ENCODE measurements at regions not wholly inside any gene's neighbourhood (a gene's known extent, or its start where the extent isn't known, plus 50 kb on each side); places are given as distances from the start of the nearest gene placed in this dataset.
A peak's percentile ranks its signal among the peaks of the same experiment; 100 is the strongest.
"Not testable (repeated sequence)": the region's sequence is repeated elsewhere in the genome, so short reads cannot be mapped to it uniquely, and the experiment has no call there.

DNA sequence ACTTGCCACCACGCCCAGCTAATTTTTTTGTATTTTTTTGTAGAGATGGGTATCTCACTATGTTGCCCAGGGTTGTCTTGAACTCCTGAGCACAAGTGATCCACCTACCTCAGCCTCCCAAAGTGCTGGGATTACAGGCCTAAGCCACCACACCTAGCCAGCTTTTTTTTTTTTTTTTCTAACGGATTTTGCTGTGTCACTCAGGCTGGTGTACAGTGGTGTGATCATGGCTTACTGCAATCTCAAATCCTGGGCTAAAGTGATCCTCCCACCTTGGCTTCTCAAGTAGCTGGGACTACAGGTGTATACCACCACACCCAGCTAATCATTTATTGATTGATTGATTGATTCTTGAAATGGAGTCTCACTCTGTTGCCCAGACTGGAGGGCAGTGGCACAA is 106.0 kb upstream of the TRIM24 start:
- TF ChIP-seq, protein P1, sequence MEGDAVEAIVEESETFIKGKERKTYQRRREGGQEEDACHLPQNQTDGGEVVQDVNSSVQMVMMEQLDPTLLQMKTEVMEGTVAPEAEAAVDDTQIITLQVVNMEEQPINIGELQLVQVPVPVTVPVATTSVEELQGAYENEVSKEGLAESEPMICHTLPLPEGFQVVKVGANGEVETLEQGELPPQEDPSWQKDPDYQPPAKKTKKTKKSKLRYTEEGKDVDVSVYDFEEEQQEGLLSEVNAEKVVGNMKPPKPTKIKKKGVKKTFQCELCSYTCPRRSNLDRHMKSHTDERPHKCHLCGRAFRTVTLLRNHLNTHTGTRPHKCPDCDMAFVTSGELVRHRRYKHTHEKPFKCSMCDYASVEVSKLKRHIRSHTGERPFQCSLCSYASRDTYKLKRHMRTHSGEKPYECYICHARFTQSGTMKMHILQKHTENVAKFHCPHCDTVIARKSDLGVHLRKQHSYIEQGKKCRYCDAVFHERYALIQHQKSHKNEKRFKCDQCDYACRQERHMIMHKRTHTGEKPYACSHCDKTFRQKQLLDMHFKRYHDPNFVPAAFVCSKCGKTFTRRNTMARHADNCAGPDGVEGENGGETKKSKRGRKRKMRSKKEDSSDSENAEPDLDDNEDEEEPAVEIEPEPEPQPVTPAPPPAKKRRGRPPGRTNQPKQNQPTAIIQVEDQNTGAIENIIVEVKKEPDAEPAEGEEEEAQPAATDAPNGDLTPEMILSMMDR (IDR thresholded peaks at IDR 0.05; ENCODE audit: low read depth, low read length): no peak
- no peak for DNase-seq (ENCODE audit: low read depth in 2 of 2)
- no peak overlapping the region for H3K4me3 ChIP-seq (replicated peaks in 1 of 2; ENCODE audit: low read depth in 2 of 2, low read length in 2 of 2)

DNA sequence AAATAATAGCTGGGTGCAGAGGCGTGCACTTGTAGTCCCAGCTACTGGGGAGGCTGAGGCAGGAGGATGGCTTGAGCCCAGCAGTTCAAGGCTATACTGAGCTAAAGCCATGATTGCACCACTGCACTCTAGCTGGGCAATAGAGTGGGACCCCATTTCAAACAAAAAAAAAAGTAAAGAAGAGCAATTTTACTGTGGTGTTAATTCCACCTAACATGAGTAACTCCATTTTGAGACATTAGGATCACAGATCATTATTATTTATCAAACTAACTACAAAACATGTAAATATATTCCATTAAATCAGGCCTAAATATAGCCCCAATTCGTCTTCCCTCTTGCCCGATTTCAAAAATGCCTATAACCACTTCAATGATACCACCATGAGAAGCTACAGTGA is 104.8 kb upstream of the TRIM24 start:
- no peak for DNase-seq (ENCODE audit: low read depth in 2 of 2)
- TF ChIP-seq, protein P1 (IDR thresholded peaks at IDR 0.05; ENCODE audit: low read depth, low read length): no peak
- no peak overlapping the region for H3K4me3 ChIP-seq (replicated peaks in 1 of 2; ENCODE audit: low read depth in 2 of 2, low read length in 2 of 2)

DNA sequence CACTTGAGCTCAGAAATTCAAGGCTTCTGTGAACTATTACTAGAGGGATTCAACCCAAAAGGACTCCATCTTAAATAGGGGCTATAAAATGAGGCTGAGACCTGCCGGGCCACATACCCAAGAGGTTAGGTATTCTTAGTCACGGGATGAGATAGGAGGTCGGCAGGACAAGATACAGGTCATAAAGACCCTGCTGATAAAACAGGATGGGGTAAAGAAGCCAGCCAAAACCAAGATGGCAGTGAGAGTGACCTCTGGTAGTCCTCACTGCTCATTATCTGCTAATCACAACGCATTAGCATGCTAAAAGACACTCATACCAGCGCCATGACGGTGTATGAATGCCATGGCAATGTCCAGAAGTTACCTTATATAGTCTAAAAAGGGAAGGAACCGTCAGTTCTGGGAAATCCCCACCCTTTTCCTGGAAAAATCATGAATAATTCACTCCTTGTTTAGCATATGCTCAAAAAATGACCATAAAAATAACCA is 101.2 kb upstream of the TRIM24 start:
- TF ChIP-seq, protein P1 (IDR thresholded peaks at IDR 0.05; ENCODE audit: low read depth, low read length): no peak
- peak in 1 of 2 donors; percentile 15 for DNase-seq (ENCODE audit: low read depth in 2 of 2)
- no peak overlapping the region for H3K4me3 ChIP-seq (replicated peaks in 1 of 2; ENCODE audit: low read depth in 2 of 2, low read length in 2 of 2)

DNA sequence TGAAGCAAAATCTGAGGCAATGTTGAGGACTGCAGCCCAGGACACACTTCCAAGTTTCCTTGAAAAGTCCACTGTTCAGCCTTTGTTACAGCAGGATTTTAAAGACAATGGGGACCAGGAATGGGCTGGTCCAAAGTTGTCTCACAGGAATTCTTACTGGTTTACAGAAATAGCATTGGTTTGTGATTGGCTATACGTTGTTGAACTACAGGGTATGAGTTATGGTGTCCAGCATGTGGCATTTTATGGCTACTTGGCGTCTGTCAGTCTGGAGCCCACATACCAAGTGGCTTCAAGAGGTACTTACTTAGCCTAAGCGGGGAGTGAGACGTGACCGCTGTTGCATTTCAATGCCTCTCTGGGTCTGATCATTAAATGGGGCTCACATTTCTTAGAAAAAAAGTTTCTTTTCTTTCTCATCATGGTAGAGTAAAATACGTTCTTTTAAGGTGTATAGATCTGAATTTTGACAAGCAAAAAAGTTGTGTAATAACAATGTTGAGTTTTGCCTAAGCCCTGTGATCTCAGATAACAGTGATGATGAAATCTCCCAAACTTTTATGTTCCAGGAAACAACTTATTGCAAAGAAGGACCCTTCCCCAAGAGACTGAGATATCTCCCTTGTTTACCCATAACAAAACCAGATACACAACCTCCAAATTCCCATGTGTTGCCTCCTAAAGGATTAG is 100.0 kb upstream of the TRIM24 start:
- no peak overlapping the region for H3K4me3 ChIP-seq (replicated peaks in 1 of 2; ENCODE audit: low read depth in 2 of 2, low read length in 2 of 2)
- no peak for DNase-seq (ENCODE audit: low read depth in 2 of 2)
- TF ChIP-seq, protein P1 (IDR thresholded peaks at IDR 0.05; ENCODE audit: low read depth, low read length): no peak

DNA sequence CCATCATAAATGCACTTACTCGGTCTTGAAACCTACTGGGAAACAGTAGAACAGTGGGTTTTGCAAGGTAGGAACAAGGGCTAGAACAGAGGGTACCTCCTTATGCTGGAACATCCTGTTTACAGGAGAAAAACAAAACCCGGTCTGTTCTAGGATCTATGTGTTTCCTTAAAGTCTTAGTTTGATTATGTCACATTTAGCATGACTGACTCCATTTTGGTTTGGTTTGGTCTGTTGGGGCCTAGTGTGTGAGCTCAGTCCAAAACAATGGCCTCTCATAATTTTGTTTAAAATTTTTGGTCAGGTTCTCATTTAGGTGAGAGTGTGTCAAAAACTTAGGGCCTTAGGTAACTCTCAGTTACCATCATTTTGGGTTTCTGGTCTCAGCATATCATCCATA is 96.3 kb upstream of the TRIM24 start:
- H3K4me3 ChIP-seq (replicated peaks in 1 of 2; ENCODE audit: low read depth in 2 of 2, low read length in 2 of 2): no peak overlapping the region
- no peak for DNase-seq (ENCODE audit: low read depth in 2 of 2)
- TF ChIP-seq, protein P1 (IDR thresholded peaks at IDR 0.05; ENCODE audit: low read depth, low read length): no peak

DNA sequence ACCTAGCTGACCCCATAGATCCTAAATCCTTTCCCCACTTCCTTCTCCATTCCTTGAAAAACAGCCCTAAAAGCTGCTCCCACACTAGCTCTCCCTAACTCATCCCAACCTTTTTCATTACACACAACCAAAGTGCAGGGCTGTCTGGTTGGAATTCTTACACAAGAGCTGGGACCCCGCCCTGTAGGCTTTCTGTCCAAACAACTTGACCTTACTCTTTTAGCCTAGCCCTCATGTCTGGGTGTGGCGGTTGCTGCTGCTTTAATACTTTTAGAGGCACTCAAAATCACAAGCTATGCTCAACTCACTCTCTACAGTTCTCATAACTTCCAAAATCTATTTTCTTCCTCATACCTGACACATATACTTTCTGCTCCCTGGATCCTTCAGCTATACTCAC is 93.9 kb upstream of the TRIM24 start:
- not testable (repeated sequence) for H3K4me3 ChIP-seq (replicated peaks in 1 of 2; ENCODE audit: low read depth in 2 of 2, low read length in 2 of 2); DNase-seq (ENCODE audit: low read depth in 2 of 2)

DNA sequence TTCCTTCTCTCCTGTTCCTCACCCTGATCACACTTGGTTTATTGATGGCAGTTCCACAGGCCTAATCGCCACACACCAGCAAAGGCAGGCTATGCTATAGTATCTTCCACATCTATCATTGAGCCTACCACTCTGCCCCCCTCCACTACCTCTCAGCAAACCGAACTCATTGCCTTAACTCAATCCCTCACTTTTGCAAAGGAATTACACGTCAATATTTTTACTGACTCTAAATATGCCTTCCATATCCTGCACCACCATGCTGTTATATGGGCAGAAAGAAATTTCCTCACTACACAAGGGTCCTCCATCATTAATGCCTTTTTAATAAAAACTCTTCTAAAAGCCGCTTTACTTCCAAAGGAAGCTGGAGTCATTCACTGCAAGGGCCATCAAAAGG is 93.4 kb upstream of the TRIM24 start:
- not testable (repeated sequence) for DNase-seq (ENCODE audit: low read depth in 2 of 2); H3K4me3 ChIP-seq (replicated peaks in 1 of 2; ENCODE audit: low read depth in 2 of 2, low read length in 2 of 2)

DNA sequence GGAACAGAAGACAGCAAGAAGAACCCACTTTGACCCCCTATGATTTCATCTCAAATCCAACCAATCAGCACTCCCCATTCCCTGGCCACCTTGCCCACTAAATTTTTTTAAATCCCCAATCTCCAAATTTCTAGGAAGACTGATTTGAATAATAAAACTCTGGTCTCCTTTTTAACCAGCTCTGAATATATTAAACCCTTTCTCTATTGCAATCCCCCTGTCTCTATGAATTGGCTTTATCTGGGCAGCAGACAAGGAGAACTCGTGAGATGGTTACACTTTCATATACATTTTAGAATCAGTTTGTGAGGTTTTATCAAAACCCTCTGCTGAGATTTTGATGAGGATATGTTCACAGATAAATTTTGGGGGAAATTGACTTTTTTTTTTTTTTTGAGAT is 90.3 kb upstream of the TRIM24 start:
- TF ChIP-seq, protein P1 (IDR thresholded peaks at IDR 0.05; ENCODE audit: low read depth, low read length): no peak
- no peak for DNase-seq (ENCODE audit: low read depth in 2 of 2)

More for the DNA sequence above, 90.3 kb upstream of the TRIM24 start:
- no peak overlapping the region for H3K4me3 ChIP-seq (replicated peaks in 1 of 2; ENCODE audit: low read depth in 2 of 2, low read length in 2 of 2)

Data from cardiac fibroblast (primary cell).